HFF-Myc (cell line): ENCODE measurements at regions not wholly inside any gene's neighbourhood (a gene's known extent, or its start where the extent isn't known, plus 50 kb on each side); places are given as distances from the start of the nearest gene placed in this dataset.

Experiments
- DNase-seq: peaks from one replicate; pipeline ENCODE4 v3.0.0-alpha.2; 2011; ENCODE audit warnings: low read depth; ENCODE audit errors: extremely low read depth
- H3K4me3 ChIP-seq: replicated peaks from 2 replicates; pipeline ENCODE4 v1.5.1; 2011; ENCODE audit warnings: low read depth, mild to moderate bottlenecking, control low read depth, low read length
- TF ChIP-seq, protein P1 (sequence below): IDR thresholded peaks from 2 replicates; pipeline ENCODE4 v1.5.1; 2012; ENCODE audit warnings: mild to moderate bottlenecking, low read depth, low read length, control low read depth; ENCODE audit errors: missing control alignments

DNA sequence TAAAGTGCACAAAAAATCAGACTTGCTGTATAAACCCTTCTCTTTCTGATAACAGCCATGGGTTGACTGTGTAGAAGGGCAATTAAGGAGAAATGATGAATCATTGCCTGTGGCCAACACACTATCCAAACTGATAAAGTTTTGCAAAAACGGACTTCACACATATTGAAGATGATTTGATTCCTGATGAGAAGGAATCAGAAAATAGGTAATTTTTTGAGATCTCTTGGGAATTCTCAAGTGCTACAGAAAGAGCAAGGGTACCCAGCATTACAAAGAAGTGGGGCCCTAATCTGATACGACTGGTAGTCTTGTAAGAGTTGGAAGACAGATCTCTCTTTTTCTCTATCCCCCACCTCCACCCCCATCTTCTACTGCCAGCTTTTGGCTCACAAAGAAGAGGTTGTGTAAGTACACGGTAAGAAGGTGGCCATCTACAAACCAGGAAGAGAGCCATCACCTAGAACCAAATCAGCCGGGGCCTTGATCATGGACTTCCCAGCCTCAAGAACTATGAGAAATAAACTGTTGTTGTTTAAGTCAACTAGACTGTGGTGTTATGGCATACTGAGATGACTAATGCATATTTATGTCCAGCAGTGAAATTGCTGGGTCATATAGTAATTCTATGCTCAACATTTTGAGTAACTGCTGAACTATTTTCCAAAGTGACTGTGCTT is 254.7 kb downstream of the EDEM1 start:
- TF ChIP-seq, protein P1, sequence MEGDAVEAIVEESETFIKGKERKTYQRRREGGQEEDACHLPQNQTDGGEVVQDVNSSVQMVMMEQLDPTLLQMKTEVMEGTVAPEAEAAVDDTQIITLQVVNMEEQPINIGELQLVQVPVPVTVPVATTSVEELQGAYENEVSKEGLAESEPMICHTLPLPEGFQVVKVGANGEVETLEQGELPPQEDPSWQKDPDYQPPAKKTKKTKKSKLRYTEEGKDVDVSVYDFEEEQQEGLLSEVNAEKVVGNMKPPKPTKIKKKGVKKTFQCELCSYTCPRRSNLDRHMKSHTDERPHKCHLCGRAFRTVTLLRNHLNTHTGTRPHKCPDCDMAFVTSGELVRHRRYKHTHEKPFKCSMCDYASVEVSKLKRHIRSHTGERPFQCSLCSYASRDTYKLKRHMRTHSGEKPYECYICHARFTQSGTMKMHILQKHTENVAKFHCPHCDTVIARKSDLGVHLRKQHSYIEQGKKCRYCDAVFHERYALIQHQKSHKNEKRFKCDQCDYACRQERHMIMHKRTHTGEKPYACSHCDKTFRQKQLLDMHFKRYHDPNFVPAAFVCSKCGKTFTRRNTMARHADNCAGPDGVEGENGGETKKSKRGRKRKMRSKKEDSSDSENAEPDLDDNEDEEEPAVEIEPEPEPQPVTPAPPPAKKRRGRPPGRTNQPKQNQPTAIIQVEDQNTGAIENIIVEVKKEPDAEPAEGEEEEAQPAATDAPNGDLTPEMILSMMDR: no peak
- DNase-seq: no peak
- no peak overlapping the region for H3K4me3 ChIP-seq

DNA sequence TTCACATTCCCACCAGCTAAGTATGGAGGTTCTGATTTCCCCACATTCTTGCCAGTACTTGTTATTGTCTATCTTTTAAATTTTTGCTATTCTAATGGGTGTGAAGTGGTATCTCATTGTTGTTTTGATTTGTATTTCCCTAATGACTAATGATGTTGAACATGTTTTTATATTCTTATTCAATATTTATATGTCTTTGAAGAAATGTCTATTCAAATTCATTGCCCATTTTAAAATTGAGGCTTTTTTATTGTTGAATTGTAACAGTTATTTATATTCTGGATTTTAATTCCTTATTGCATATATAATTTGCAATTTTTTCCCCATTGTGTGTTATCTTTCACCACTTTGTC is 255.3 kb downstream of the EDEM1 start:
- H3K4me3 ChIP-seq: no peak overlapping the region
- TF ChIP-seq, protein P1: no peak
- no peak for DNase-seq

DNA sequence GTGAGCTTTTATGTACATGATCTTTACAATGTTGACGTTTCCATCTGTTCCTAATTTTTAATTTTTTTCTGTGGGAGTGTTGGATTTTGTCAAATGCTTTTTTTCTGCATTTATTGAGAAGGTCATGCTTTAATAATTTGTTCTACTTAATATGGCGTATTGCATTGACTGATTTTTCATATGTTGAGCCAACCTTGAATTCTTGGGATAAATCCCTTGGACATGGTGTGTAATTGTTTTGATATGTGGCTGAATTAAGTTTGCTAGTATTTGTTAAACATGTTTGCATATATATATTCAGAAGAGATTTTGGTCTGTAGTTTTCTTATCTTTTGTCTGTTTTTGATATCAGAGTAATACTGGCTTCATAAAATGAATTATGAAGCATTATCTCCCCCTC is 256.7 kb downstream of the EDEM1 start:
- no peak for DNase-seq
- TF ChIP-seq, protein P1: no peak
- no peak overlapping the region for H3K4me3 ChIP-seq

DNA sequence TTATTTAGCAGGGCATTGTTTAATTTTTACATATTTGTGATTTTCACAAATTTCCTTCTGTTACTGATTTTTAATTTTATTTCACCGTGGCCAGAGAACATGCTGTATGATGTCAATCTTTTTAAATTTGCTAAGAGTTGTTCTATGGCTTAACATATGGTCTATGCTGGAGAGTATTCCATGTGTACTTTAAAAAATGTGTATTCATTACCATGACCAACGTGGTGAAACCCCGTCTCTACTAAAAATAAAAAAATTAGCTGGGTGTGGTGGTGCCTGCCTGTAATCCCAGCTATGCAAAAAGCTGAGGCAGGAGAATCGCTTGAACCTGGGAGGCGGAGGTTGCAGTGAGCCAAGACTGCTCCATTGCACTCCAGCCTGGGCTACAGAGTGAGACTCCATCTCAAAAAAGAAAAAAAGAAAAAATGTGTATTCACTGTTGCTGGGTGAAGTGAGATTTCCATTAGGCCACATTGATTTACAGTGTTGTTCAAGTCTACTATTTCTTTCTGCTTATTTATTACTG is 258.2 kb downstream of the EDEM1 start:
- no peak overlapping the region for H3K4me3 ChIP-seq
- TF ChIP-seq, protein P1: no peak
- DNase-seq: no peak

DNA sequence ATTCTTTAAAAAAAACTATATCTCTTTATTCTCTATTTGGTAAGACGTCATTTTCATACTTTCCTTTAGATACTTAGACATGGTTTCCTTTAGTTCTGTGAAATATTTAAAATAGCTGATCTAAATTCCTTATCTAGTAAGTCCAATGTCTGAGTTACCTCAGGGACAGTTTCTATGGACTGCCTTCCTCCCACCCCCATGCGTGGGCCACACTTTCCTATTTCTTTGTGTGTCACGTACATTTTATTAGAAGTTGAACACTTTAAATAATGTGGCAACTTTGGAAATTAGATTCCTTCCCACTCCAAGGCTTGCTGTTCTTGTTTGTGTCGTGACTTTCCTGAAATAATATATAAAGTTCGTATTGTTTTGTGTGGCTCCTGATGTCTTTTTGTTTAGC is 260.7 kb downstream of the EDEM1 start:
- DNase-seq: no peak
- H3K4me3 ChIP-seq: no peak overlapping the region
- TF ChIP-seq, protein P1: no peak

DNA sequence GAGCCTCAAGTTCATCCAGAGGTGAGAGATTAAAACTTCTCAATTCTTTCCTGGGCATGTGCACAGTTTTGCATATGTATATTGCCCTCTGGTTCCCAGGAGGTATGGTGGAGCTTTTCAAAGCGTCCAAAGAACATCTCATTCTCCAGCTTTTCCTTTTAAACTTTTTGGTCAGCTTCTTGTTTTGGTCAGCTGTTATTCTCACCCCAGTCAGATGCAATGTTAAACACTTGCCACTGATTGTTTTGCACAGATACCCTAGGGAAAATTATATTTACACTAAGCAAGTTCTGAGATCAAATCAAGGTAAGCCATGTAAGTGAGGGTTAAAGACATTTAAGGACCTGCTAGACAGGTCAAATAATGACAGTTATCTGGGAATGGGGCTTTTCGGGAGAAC is 261.3 kb downstream of the EDEM1 start:
- TF ChIP-seq, protein P1: no peak
- H3K4me3 ChIP-seq: no peak overlapping the region

DNA sequence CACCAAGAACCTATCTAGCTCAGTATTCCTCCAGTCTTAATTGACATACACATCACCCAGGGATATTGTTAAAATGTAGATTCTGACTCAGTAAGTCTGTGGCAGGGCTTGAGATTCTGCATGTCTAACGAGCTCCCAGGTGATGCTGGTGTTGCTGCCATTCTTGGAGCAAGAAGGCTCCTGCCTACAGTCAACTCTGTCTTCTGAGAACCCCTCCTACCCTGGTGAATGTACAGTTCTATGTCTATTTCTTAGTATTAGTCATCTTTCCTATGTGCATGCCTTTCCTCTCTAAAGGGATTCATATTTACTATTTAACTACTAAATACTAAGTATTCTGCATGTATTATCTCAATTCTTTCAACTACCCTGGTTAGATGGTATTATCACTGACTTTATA is 268.7 kb downstream of the EDEM1 start:
- DNase-seq: no peak
- TF ChIP-seq, protein P1: no peak
- H3K4me3 ChIP-seq: no peak overlapping the region

More for the DNA sequence above, 261.3 kb downstream of the EDEM1 start:
- DNase-seq: no peak
